ENCODE measurements at regions not wholly inside any gene's neighbourhood (a gene's known extent, or its start where the extent isn't known, plus 50 kb on each side); places are given as distances from the start of the nearest gene placed in this dataset.

DNA sequence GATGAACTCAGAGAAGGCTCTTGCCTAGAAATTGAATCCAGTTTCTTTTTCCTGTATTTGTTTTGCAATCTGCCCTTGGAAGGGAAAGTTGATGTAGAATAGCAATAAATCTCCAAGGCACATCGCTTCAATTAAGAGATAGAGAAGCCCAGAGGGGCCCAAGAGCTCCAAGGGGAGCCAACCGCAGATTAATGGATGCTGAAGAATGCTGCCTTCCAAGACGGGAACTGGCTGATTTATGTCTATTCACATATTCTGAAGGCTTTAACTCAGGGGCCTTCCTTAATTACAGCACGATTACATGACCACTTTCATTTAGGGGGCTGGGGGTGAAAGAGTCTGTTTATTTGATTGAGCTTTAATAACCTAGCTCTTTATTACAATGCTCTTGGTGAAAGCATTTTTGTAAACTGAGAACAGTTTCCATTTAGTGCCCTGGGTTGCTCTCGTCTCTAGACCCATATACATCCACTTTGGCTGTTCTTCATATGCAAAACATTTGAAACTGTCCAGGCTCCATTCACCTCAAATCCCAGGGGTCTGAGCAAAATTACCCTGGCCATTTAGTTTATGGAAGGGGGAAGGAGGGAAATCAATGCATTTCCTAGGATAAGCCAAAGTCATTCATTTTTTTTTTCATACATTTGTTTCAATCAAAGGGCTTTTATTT lies 87.4 kb upstream of the CLDN14 start:
- TF ChIP-seq, protein P1, sequence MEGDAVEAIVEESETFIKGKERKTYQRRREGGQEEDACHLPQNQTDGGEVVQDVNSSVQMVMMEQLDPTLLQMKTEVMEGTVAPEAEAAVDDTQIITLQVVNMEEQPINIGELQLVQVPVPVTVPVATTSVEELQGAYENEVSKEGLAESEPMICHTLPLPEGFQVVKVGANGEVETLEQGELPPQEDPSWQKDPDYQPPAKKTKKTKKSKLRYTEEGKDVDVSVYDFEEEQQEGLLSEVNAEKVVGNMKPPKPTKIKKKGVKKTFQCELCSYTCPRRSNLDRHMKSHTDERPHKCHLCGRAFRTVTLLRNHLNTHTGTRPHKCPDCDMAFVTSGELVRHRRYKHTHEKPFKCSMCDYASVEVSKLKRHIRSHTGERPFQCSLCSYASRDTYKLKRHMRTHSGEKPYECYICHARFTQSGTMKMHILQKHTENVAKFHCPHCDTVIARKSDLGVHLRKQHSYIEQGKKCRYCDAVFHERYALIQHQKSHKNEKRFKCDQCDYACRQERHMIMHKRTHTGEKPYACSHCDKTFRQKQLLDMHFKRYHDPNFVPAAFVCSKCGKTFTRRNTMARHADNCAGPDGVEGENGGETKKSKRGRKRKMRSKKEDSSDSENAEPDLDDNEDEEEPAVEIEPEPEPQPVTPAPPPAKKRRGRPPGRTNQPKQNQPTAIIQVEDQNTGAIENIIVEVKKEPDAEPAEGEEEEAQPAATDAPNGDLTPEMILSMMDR (conservative IDR thresholded peaks at IDR 0.05), result no peak
- no peak overlapping the region for H3K27ac ChIP-seq

DNA sequence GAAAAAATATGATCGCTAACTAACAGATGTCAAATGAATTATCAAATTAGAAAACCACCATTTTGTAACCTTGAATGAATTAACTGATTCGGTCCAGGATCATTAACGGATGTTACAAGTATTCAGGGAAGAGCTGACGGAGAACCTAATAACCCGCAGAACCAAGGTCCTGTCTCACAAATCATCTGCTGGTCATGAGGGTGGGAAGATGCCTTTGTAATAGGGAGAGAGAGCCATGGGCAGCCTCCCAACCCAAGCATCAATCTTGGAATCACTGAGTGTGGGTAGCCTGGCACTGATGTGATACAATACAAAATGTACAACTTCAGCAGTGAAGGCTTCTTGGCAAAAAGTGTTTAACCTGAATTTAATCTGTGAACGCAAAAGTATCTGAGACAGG lies 89.6 kb upstream of the CLDN14 start:
- TF ChIP-seq, protein P1 (conservative IDR thresholded peaks at IDR 0.05), result no peak
- H3K27ac ChIP-seq, result no peak overlapping the region

DNA sequence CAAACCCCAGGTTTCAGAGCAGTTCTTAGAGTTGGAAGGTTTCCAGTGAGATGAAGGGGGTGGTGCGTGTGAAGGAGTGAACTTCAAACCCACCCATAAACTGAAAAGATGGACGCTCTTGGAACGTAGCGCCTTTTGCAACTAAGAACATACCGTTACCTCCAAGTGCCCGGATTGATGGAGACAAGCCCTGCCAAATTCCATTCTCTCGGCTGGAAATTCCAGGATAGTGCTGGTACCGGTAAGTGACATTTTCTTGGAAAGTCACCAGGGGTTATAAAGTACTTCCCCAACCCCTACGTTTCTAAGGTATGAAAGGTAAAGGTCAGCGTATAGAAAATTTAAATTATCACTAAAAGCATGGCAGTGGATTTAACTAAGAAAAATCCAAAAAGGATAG lies 91.6 kb upstream of the CLDN14 start:
- no peak overlapping the region for H3K27ac ChIP-seq
- TF ChIP-seq, protein P1 (conservative IDR thresholded peaks at IDR 0.05), result no peak

DNA sequence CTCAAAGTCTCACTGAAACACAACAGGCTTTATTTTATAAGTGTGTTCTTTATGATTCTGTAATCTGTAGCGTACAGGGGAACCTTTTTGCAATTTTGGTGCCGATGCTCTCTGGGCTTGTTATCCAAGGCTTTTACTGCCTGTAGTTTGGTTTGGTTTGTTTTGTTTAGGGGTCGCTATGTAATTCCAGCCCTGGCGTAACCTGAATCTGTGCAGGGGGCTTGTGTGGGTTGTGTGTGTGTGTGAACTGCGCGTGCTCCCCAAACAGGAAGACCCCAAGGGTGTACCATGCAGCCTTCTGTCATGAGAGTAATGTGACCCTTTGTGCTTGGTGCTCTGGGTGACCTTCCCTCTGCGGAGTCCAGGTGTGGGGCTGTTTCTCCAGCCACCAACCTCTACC lies 92.1 kb upstream of the CLDN14 start:
- TF ChIP-seq, protein P1 (conservative IDR thresholded peaks at IDR 0.05), result no peak
- H3K27ac ChIP-seq, result no peak overlapping the region

DNA sequence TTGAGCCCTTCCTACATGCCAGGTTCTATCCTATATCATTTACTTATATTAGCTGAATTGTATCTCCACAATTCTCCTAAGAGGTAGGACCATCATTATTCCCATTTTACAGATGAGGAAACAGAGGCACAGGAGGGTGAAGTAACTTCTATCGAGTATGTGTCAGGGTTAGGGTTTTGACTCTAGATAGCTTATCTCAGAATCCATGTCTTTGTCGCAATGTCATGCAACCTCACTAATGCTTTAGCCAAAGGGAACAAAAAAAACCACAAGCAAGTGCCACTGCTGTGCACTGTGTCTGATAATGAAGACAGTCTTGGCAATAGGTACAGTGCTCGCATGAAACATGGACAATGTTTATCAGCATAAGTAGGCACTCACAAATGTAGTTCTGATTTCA lies 95.4 kb upstream of the CLDN14 start:
- no peak overlapping the region for H3K27ac ChIP-seq
- TF ChIP-seq, protein P1 (conservative IDR thresholded peaks at IDR 0.05), result no peak

DNA sequence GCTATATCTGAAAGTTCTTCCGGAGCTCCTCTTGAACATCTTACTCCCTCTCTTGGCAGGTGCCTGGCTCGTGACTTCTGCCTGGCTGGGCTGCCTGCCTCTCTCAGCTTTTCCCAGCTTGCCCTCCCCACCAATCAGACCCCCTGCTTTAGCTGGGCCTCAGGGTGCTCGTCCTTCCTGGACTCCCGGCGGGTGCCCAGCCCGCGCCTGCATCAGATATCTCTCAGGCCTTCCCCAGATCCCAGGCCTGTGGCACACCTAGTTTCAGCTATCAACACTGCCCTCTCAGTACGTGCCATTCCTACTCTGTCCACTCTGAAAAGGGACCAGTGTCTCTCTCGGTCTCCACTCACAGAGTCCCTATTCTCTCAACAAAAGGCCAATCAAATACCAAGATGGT lies 96.5 kb upstream of the CLDN14 start:
- H3K27ac ChIP-seq, result no peak overlapping the region
- TF ChIP-seq, protein P1 (conservative IDR thresholded peaks at IDR 0.05), result no peak

DNA sequence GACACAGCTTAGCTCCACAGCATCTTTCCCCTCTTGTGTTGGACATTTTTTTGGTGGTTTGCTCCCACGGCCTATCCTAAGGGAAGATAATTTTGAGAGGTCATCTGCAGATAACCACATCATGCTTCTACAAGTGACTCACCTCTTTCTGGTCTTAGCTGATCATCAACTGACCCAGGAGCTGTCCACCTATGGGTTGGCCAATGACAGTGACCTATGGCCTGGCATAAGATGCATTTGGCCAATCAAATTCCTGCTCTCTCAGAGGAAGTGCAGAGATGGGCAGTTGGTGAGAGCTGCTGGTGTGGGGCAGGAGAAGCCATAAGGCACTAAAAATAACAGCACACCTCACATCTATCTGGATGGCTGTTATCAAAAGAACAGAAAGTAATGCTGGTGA lies 100.0 kb upstream of the CLDN14 start:
- TF ChIP-seq, protein P1 (conservative IDR thresholded peaks at IDR 0.05), result no peak
- H3K27ac ChIP-seq, result no peak overlapping the region
